IMR-90 (cell line): ENCODE measurements at regions not wholly inside any gene's neighbourhood (a gene's known extent, or its start where the extent isn't known, plus 50 kb on each side); places are given as distances from the start of the nearest gene placed in this dataset.

Source experiments
- BHLHE40 ChIP-seq: fragments of 150-350 bp; IDR thresholded peaks from 2 replicates; pipeline ENCODE4 v1.6.1; 2016; ENCODE audit warnings: mild to moderate bottlenecking, low read depth, low read length
- CHD1 ChIP-seq: IDR thresholded peaks from 2 replicates; pipeline ENCODE4 v1.6.1; 2012; ENCODE audit warnings: low read depth, low read length, improper control_type of control experiment
- FOS ChIP-seq: fragments of 150-350 bp; IDR thresholded peaks from 2 replicates; pipeline ENCODE4 v1.6.1; 2016; ENCODE audit warnings: low read depth, low read length
- MAZ ChIP-seq: IDR thresholded peaks from 2 replicates; pipeline ENCODE4 v1.6.1; 2012; ENCODE audit warnings: low read depth, mild to moderate bottlenecking, low read length, improper control_type of control experiment, moderate library complexity, borderline replicate concordance
- POLR2A ChIP-seq: IDR thresholded peaks from 2 replicates; pipeline ENCODE4 v1.6.1; 2012; ENCODE audit warnings: mild to moderate bottlenecking, low read depth, low read length
- RAD21 ChIP-seq: IDR thresholded peaks from 2 replicates; pipeline ENCODE4 v1.6.1; 2012; ENCODE audit warnings: low read length, improper control_type of control experiment
- SMC3 ChIP-seq: fragments of 150-350 bp; IDR thresholded peaks from 2 replicates; pipeline ENCODE4 v1.6.1; 2016; ENCODE audit warnings: low read depth, mild to moderate bottlenecking, antibody characterized with exemption, low read length, moderate library complexity
- TF ChIP-seq, protein P1 (sequence below): conservative IDR thresholded peaks from 2 replicates; pipeline ENCODE4 v1.5.1; 2012; ENCODE audit warnings: mild to moderate bottlenecking, low read depth, low read length, improper control_type of control experiment
- TF ChIP-seq, protein P2 (sequence below): fragments of 150-350 bp; IDR thresholded peaks from 2 replicates; pipeline ENCODE4 v1.6.1; 2017; ENCODE audit warnings: mild to moderate bottlenecking, antibody characterized with exemption, low read length, low read depth

DNA sequence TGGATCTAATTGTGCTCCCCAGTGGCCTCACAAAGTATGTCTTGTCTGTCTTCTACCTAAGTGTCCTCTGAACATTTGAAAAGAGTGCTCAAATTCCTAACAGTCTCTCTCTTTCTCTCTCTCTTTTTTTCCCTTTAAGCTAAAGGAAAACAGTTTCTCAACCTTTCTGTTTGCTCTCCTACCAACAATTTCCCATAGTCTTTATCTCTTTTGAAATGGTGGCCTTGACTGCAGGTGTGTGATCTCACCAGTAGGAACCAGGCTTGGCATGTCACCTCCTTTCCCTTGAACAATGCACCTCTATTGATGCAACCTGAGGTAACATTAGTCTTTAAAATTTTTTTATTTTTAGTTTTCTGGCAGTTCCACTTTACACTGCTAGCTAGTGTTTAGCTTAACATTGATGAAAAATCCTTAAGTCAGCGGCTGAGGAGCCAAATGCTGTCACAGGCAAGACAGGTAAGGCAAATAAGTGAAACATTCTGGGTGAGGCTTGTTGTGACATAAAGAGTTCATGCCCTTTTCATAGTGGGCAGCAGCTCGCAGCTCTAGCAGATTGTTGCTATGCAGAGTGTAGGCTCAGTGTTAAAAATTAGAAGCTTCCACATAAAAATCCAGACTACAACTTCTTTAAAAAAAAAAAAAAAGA is 273.4 kb downstream of the HAPSTR1 start:
- TF ChIP-seq MAZ: no peak
- TF ChIP-seq, protein P1, sequence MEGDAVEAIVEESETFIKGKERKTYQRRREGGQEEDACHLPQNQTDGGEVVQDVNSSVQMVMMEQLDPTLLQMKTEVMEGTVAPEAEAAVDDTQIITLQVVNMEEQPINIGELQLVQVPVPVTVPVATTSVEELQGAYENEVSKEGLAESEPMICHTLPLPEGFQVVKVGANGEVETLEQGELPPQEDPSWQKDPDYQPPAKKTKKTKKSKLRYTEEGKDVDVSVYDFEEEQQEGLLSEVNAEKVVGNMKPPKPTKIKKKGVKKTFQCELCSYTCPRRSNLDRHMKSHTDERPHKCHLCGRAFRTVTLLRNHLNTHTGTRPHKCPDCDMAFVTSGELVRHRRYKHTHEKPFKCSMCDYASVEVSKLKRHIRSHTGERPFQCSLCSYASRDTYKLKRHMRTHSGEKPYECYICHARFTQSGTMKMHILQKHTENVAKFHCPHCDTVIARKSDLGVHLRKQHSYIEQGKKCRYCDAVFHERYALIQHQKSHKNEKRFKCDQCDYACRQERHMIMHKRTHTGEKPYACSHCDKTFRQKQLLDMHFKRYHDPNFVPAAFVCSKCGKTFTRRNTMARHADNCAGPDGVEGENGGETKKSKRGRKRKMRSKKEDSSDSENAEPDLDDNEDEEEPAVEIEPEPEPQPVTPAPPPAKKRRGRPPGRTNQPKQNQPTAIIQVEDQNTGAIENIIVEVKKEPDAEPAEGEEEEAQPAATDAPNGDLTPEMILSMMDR: no peak
- no peak for TF ChIP-seq POLR2A
- no peak for TF ChIP-seq SMC3
- no peak for TF ChIP-seq FOS
- TF ChIP-seq CHD1: no peak
- no peak for TF ChIP-seq BHLHE40
- TF ChIP-seq, protein P2, sequence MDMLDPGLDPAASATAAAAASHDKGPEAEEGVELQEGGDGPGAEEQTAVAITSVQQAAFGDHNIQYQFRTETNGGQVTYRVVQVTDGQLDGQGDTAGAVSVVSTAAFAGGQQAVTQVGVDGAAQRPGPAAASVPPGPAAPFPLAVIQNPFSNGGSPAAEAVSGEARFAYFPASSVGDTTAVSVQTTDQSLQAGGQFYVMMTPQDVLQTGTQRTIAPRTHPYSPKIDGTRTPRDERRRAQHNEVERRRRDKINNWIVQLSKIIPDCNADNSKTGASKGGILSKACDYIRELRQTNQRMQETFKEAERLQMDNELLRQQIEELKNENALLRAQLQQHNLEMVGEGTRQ: no peak
- no peak for TF ChIP-seq RAD21
